ENCODE measurements at regions not wholly inside any gene's neighbourhood (a gene's known extent, or its start where the extent isn't known, plus 50 kb on each side); places are given as distances from the start of the nearest gene placed in this dataset.
"Not testable (repeated sequence)": the region's sequence is repeated elsewhere in the genome, so short reads cannot be mapped to it uniquely, and the experiment has no call there.

- no peak for DNase-seq
These were observed 50.6 kb upstream of the NKD1 start for GRCh38 chr16:50497592-50497991.

GRCh38 chr16:50496990-50497389, 51.2 kb upstream of the NKD1 start:
- DNase-seq, result no peak

GRCh38 chr16:50495673-50496072, 52.5 kb upstream of the NKD1 start:
- DNase-seq, result no peak

GRCh38 chr16:50494501-50495491, 53.4 kb upstream of the NKD1 start:
- DNase-seq, result no peak

- DNase-seq, result no peak
These were observed 56.7 kb upstream of the NKD1 start for GRCh38 chr16:50491516-50491915.

- DNase-seq, result no peak
These were observed 57.4 kb upstream of the NKD1 start for GRCh38 chr16:50490828-50491227.

GRCh38 chr16:50489182-50489581, 59.0 kb upstream of the NKD1 start:
- no peak for DNase-seq

- no peak for DNase-seq
These were observed 60.7 kb upstream of the NKD1 start for GRCh38 chr16:50487528-50487927.

- not testable (repeated sequence) for DNase-seq
These were observed 62.0 kb upstream of the NKD1 start for GRCh38 chr16:50486162-50486561.

- no peak for DNase-seq
These were observed 63.0 kb upstream of the NKD1 start for GRCh38 chr16:50485232-50485631.

GRCh38 chr16:50482271-50482670, 65.9 kb upstream of the NKD1 start:
- DNase-seq, result no peak

GRCh38 chr16:50480206-50480605, 68.0 kb upstream of the NKD1 start:
- DNase-seq, result no peak

- DNase-seq, result no peak
These were observed 68.4 kb upstream of the NKD1 start for GRCh38 chr16:50479771-50480170.

- no peak for DNase-seq
These were observed 69.4 kb upstream of the NKD1 start for GRCh38 chr16:50478773-50479149.

GRCh38 chr16:50478075-50478772, 70.0 kb upstream of the NKD1 start:
- no peak for DNase-seq

GRCh38 chr16:50476486-50477255, 71.5 kb upstream of the NKD1 start:
- DNase-seq, result no peak

- no peak for DNase-seq
These were observed 73.0 kb upstream of the NKD1 start for GRCh38 chr16:50475170-50475569.

- DNase-seq, result peak; percentile 38
These were observed 74.1 kb upstream of the NKD1 start for GRCh38 chr16:50474138-50474537.

- DNase-seq, result no peak
These were observed 74.7 kb upstream of the NKD1 start for GRCh38 chr16:50473356-50473945.

GRCh38 chr16:50472472-50472871, 75.7 kb upstream of the NKD1 start:
- no peak for DNase-seq

- DNase-seq, result no peak
These were observed 77.5 kb upstream of the NKD1 start for GRCh38 chr16:50470687-50471086.

GRCh38 chr16:50469744-50470321, 78.4 kb upstream of the NKD1 start:
- no peak for DNase-seq

Data from hematopoietic multipotent progenitor cell treated with erythropoietin and hydrocortisone succinate and interleukin-3 and kit ligand, for 6 days (in vitro differentiated cells).